Karpas-422 (cell line): ENCODE measurements at regions not wholly inside any gene's neighbourhood (a gene's known extent, or its start where the extent isn't known, plus 50 kb on each side); places are given as distances from the start of the nearest gene placed in this dataset.

Source experiments
- DNase-seq: peaks from one replicate; pipeline ENCODE4 v3.0.0-alpha.2; 2015
- H2AFZ ChIP-seq: fragments of 200-600 bp; sonication (generic); 2 replicates; pipeline ENCODE4 v1.6.1; 2014; ENCODE audit warnings: antibody characterized with exemption, low read length, mixed read lengths
- H3K27ac ChIP-seq: fragments of 200-600 bp; sonication (generic); 2 replicates; pipeline ENCODE4 v1.5.1; 2014; ENCODE audit warnings: mild to moderate bottlenecking, low read length, moderate library complexity
- H3K27me3 ChIP-seq: fragments of 200-600 bp; sonication (generic); 2 replicates; pipeline ENCODE4 v1.6.1; 2014; ENCODE audit warnings: low read length, mixed read lengths
- H3K36me3 ChIP-seq: fragments of 200-600 bp; sonication (generic); 2 replicates; pipeline ENCODE4 v1.6.1; 2014; ENCODE audit warnings: low read length, mixed read lengths; ENCODE audit not compliant: insufficient read depth
- H3K4me1 ChIP-seq: fragments of 200-600 bp; sonication (generic); 2 replicates; pipeline ENCODE4 v1.6.1; 2014; ENCODE audit warnings: mild to moderate bottlenecking, low read length, mixed read lengths
- H3K4me2 ChIP-seq: fragments of 200-600 bp; sonication (generic); 2 replicates; pipeline ENCODE4 v1.6.1; 2014; ENCODE audit warnings: low read length, low read depth, mild to moderate bottlenecking; ENCODE audit not compliant: poor library complexity, severe bottlenecking
- H3K4me3 ChIP-seq: fragments of 200-600 bp; sonication (generic); 2 replicates; pipeline ENCODE4 v1.5.1; 2014; ENCODE audit warnings: mild to moderate bottlenecking, antibody characterized with exemption, low read length, mixed read lengths
- H3K79me2 ChIP-seq: fragments of 200-600 bp; sonication (generic); 2 replicates; pipeline ENCODE4 v1.6.1; 2014; ENCODE audit warnings: mild to moderate bottlenecking, low read length, mixed read lengths
- H3K9ac ChIP-seq: fragments of 200-600 bp; sonication (generic); 2 replicates; pipeline ENCODE4 v1.6.0; 2014; ENCODE audit warnings: low read length
- H3K9me2 ChIP-seq: fragments of 200-600 bp; sonication (generic), shearing (Covaris generic); replicated peaks from 2 replicates; pipeline ENCODE4 v1.6.0; 2014; ENCODE audit warnings: mild to moderate bottlenecking, low read length, moderate library complexity; ENCODE audit not compliant: insufficient read depth
- H3K9me3 ChIP-seq: fragments of 300-700, 200-600 bp; sonication (generic); 2 replicates; pipeline ENCODE4 v1.6.1; 2014; ENCODE audit warnings: low read length, mixed read lengths
- H4K20me1 ChIP-seq: fragments of 200-600 bp; sonication (generic); 2 replicates; pipeline ENCODE4 v1.6.1; 2014; ENCODE audit warnings: mild to moderate bottlenecking, antibody characterized with exemption, low read length, low read depth; ENCODE audit not compliant: insufficient read depth

GRCh38 chr14:37650356-37651037 lies 55.1 kb downstream of the TTC6 start:
- no peaks in the 10 kb centered on the region for H3K27me3 ChIP-seq
- no peaks in the 10 kb centered on the region for H3K9me2 ChIP-seq
- H4K20me1 ChIP-seq = no peaks in the 10 kb centered on the region
- H3K4me1 ChIP-seq = peaks cover 74% of the 10 kb centered on the region
- DNase-seq = peak; percentile 95
- peak overlapping the region; percentile 15; the same call in 1 of the 2 replicates for H2AFZ ChIP-seq
- H3K36me3 ChIP-seq = no peaks in the 10 kb centered on the region; the same call in 1 of the 2 replicates
- H3K4me3 ChIP-seq = peak overlapping the region; percentile 25
- H3K4me2 ChIP-seq = peak overlapping the region; percentile 63
- H3K79me2 ChIP-seq = no peaks in the 10 kb centered on the region
- peak overlapping the region; percentile 94 for H3K27ac ChIP-seq
- peak overlapping the region; percentile 37 for H3K9ac ChIP-seq
- H3K9me3 ChIP-seq = no peaks in the 10 kb centered on the region

- H2AFZ ChIP-seq = peak overlapping the region; percentile 57
- H3K27me3 ChIP-seq = no peaks in the 10 kb centered on the region
- DNase-seq = no peak
- no peaks in the 10 kb centered on the region for H3K9me3 ChIP-seq
- no peaks in the 10 kb centered on the region for H3K79me2 ChIP-seq
- H3K36me3 ChIP-seq = no peaks in the 10 kb centered on the region; the same call in 1 of the 2 replicates
- no peaks in the 10 kb centered on the region for H4K20me1 ChIP-seq
- no peaks in the 10 kb centered on the region for H3K9me2 ChIP-seq
- peak overlapping the region; percentile 94 for H3K27ac ChIP-seq
- H3K4me1 ChIP-seq = peaks cover 71% of the 10 kb centered on the region
- H3K9ac ChIP-seq = peak overlapping the region; percentile 29; the same call in 1 of the 2 replicates
- peak overlapping the region; percentile 2; the same call in 1 of the 2 replicates for H3K4me3 ChIP-seq
- H3K4me2 ChIP-seq = peak overlapping the region; percentile 63
Observed at GRCh38 chr14:37652042-37652441, 56.6 kb downstream of the TTC6 start.

GRCh38 chr14:37655418-37655817 lies 60.0 kb downstream of the TTC6 start:
- peaks cover 2% of the 10 kb centered on the region; the same call in 1 of the 2 replicates for H3K36me3 ChIP-seq
- H3K79me2 ChIP-seq = no peaks in the 10 kb centered on the region
- no peak overlapping the region for H2AFZ ChIP-seq
- no peak overlapping the region for H3K4me2 ChIP-seq
- no peaks in the 10 kb centered on the region for H3K9me2 ChIP-seq
- no peak overlapping the region for H3K27ac ChIP-seq
- H3K4me3 ChIP-seq = no peak overlapping the region
- no peak for DNase-seq
- H4K20me1 ChIP-seq = no peaks in the 10 kb centered on the region
- H3K9me3 ChIP-seq = peaks cover 1% of the 10 kb centered on the region; the same call in 1 of the 2 replicates
- no peak overlapping the region for H3K9ac ChIP-seq
- peaks cover 40% of the 10 kb centered on the region for H3K4me1 ChIP-seq
- H3K27me3 ChIP-seq = peaks cover under 1% of the 10 kb centered on the region; the same call in 1 of the 2 replicates

GRCh38 chr14:37658156-37658555 lies 62.7 kb downstream of the TTC6 start:
- Histone ChIP-seq H3K27ac (no peak overlapping the region), H4K20me1 (no peaks in the 10 kb centered on the region), H3K79me2 (no peaks in the 10 kb centered on the region), H3K4me1 (peaks cover 13% of the 10 kb centered on the region), H3K4me2 (no peak overlapping the region), H3K36me3 (peaks cover 3% of the 10 kb centered on the region; the same call in 1 of the 2 replicates), H2AFZ (no peak overlapping the region), H3K9me3 (peaks cover 5% of the 10 kb centered on the region; the same call in 1 of the 2 replicates), H3K9me2 (no peaks in the 10 kb centered on the region), H3K27me3 (peaks cover 3% of the 10 kb centered on the region; the same call in 1 of the 2 replicates), H3K4me3 (no peak overlapping the region), H3K9ac (no peak overlapping the region)
- DNase-seq = no peak

- no peak for DNase-seq
- Histone ChIP-seq H3K27me3 (peaks cover 3% of the 10 kb centered on the region; the same call in 1 of the 2 replicates), H3K36me3 (peaks cover 3% of the 10 kb centered on the region; the same call in 1 of the 2 replicates)
Observed at GRCh38 chr14:37663498-37663897, 68.1 kb downstream of the TTC6 start.

GRCh38 chr14:37665479-37665878 lies 70.0 kb downstream of the TTC6 start:
- Histone ChIP-seq H3K79me2 (no peaks in the 10 kb centered on the region), H3K27ac (no peak overlapping the region), H3K9ac (no peak overlapping the region), H3K4me2 (no peak overlapping the region), H3K27me3 (peaks cover 2% of the 10 kb centered on the region; the same call in 1 of the 2 replicates), H4K20me1 (no peaks in the 10 kb centered on the region), H3K9me3 (peaks cover 3% of the 10 kb centered on the region; the same call in 1 of the 2 replicates), H3K36me3 (peaks cover under 1% of the 10 kb centered on the region; the same call in 1 of the 2 replicates), H3K4me1 (peaks cover 8% of the 10 kb centered on the region; the same call in 1 of the 2 replicates), H3K9me2 (no peaks in the 10 kb centered on the region), H3K4me3 (no peak overlapping the region), H2AFZ (no peak overlapping the region)
- no peak for DNase-seq

More at GRCh38 chr14:37663498-37663897, 68.1 kb downstream of the TTC6 start:
- Histone ChIP-seq H3K9me3 (peaks cover 5% of the 10 kb centered on the region; the same call in 1 of the 2 replicates), H3K4me3 (no peak overlapping the region), H3K79me2 (no peaks in the 10 kb centered on the region), H3K9ac (no peak overlapping the region), H3K27ac (no peak overlapping the region), H3K4me2 (no peak overlapping the region), H3K4me1 (no peaks in the 10 kb centered on the region), H4K20me1 (no peaks in the 10 kb centered on the region), H3K9me2 (no peaks in the 10 kb centered on the region), H2AFZ (no peak overlapping the region)

- Histone ChIP-seq H4K20me1 (no peaks in the 10 kb centered on the region), H3K9ac (no peak overlapping the region), H3K36me3 (no peaks in the 10 kb centered on the region; the same call in 1 of the 2 replicates), H3K9me3 (no peaks in the 10 kb centered on the region), H3K4me3 (no peak overlapping the region), H2AFZ (no peak overlapping the region), H3K79me2 (no peaks in the 10 kb centered on the region), H3K4me2 (no peak overlapping the region), H3K27ac (no peak overlapping the region), H3K9me2 (no peaks in the 10 kb centered on the region), H3K27me3 (no peaks in the 10 kb centered on the region), H3K4me1 (peaks cover 8% of the 10 kb centered on the region)
- DNase-seq = no peak
Observed at GRCh38 chr14:37665951-37666350, 70.5 kb downstream of the TTC6 start.

- no peaks in the 10 kb centered on the region for H3K79me2 ChIP-seq
- H3K27me3 ChIP-seq = no peaks in the 10 kb centered on the region
- H3K4me1 ChIP-seq = peaks cover 10% of the 10 kb centered on the region
- H3K9me2 ChIP-seq = no peaks in the 10 kb centered on the region
- no peak for DNase-seq
- H3K9me3 ChIP-seq = no peaks in the 10 kb centered on the region
- no peaks in the 10 kb centered on the region for H4K20me1 ChIP-seq
- no peak overlapping the region for H2AFZ ChIP-seq
- H3K4me2 ChIP-seq = no peak overlapping the region
- no peaks in the 10 kb centered on the region for H3K36me3 ChIP-seq
- H3K4me3 ChIP-seq = no peak overlapping the region
- no peak overlapping the region for H3K27ac ChIP-seq
- no peak overlapping the region for H3K9ac ChIP-seq
Observed at GRCh38 chr14:37668646-37669045, 73.2 kb downstream of the TTC6 start.
